Stimulated activated CD4-positive, alpha-beta T cell treated with anti-CD3 and anti-CD28 coated beads, Interleukin-2, amount 100 ng/mL, for 48 hours (primary cell): ENCODE measurements at regions not wholly inside any gene's neighbourhood (a gene's known extent, or its start where the extent isn't known, plus 50 kb on each side); places are given as distances from the start of the nearest gene placed in this dataset.

Source experiments
- DNase-seq, 2 donors: peaks; one replicate each; pipeline ENCODE4 v3.0.0-alpha.2; 2020

- DNase-seq = no peak
Observed at GRCh38 chr21:22044431-22044830, 1046.2 kb downstream of the NCAM2 start.

DNA sequence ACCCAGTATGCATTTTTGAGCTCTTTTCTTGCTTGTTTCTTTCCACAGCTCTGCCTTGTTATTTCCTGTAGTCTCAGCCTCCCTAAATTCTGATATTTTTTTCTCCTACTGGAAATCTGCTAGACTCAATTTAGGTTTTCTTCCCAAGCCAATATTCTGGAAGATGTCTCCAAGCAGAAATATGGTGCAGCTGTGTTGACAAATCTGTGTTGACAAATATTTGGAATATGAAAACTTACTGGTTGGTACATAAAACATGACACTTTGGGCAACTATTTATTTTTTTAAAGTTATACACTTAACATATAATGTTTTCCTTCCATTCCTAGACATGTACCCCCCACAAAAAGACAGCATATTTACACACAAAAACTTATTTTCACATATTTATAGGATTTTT, 1048.4 kb downstream of the NCAM2 start:
- DNase-seq = no peak

DNA sequence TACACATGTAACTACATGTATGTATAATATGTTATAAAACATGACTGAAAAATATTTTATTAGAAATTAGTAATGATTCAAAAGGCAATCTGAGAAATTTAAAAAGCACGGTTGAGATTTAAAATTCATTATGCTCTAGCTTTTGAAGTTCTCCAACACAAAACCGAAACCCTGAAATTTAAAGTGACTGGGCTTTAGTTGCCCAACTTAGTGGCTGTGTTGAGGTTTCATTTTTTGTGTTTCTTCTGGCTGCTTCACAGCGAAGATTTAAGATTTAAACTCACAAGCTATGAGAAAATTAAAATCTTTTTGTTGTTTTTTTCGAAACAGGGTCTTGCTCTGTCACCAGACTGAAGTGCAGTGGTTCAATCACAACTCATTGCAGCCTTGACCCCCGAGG, 1058.7 kb downstream of the NCAM2 start:
- no peak for DNase-seq

- DNase-seq = no peak
Observed at GRCh38 chr21:22062472-22063139, 1064.4 kb downstream of the NCAM2 start.

GRCh38 chr21:22063140-22063539, 1064.9 kb downstream of the NCAM2 start:
- DNase-seq = no peak

DNA sequence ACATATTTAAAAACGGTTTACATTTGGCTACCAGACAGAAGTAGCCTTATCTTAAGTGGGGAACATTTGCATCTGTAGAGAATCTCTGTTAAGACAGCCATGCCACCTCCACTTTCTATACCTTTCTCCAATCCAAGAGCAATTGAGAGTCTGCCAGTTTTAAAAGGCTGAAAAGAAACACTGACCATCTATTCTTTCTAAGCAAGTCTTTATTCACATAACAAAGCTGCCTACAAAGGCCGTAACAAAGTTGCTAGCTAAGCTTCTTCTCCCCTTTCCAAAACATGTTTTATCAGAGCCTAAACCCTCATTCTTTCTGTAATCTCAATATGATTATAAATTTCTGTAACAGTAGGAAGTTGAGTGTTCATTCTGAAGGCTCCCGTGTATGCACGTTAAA, 1078.3 kb downstream of the NCAM2 start:
- no peak for DNase-seq

DNA sequence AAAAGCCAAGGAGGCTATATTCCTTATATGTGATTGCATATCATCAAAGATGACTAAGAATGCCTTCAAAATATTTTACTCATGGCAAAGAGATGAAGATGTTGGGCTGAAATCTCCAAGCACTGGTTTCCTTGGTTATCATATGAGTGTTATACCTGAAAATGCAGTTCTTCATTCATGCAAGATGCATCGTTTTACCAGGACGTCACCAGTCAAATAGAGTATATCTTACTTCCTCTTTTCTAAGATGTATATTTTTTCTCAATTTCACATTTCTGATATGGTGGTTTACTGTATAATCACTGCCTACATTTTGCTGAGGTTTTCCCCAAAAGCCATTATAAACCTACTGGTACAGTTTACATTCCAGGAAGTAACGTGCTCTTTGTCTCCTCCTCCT, 1085.7 kb downstream of the NCAM2 start:
- no peak for DNase-seq

- DNase-seq = no peak
Observed at GRCh38 chr21:22096314-22096713, 1098.1 kb downstream of the NCAM2 start.

DNA sequence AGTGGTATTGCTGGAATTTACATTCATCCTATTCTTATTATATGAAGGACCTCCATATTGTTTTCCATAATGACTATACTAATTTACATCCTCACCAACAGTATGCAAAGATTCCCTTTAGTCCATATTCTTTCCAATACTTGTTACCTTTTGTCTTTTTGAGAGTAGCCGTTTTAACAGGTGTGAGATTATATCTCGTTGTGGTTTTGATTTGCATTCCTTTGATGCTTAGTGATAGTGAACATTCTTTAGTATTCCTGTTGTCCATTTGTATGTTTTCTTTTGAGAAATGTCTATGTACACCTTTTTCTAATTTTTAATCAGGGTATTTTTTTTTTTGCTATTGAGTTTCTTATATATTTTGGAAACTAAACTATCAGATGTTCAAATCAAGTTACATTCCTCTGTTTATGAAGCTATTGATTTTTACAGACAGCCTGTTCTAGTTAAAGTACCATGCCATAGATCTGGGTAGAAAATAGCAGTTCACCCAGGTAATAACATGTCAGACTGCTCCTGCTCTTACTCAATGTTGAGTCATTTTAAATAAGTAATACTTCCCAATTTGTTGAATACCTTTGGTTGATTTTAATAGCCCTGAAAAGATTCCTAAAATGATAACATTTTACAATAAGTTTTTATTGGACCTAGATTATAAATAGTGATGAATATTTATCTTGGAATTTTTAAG, 1108.7 kb downstream of the NCAM2 start:
- DNase-seq = no peak

- DNase-seq = no peak
Observed at GRCh38 chr21:22115746-22116145, 1117.5 kb downstream of the NCAM2 start.

- DNase-seq = no peak
Observed at GRCh38 chr21:22120616-22121266, 1122.5 kb downstream of the NCAM2 start.

GRCh38 chr21:22125581-22125980, 1127.4 kb downstream of the NCAM2 start:
- DNase-seq = no peak

GRCh38 chr21:22128671-22129070, 1130.5 kb downstream of the NCAM2 start:
- no peak for DNase-seq

GRCh38 chr21:22132358-22133071, 1134.3 kb downstream of the NCAM2 start:
- DNase-seq = no peak

DNA sequence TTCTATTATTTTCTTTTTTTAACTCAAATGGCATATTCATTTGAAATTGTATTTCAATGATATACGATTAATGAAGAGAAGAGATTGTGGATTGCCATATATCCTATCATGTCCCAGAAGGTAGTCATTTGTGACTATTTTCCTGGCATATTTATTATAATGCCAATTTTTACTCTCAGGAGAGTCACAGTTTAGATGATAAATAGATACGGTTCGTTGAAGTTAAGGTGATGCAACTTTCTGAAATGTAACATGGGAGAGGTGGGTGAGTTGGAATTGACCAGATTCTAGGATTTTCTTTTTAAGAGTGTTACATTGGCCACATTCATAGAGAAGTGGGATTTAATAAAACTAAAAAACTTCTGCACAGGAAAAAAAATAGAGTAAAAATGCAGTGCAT, 1138.5 kb downstream of the NCAM2 start:
- DNase-seq = no peak

- DNase-seq = no peak
Observed at GRCh38 chr21:22138297-22139016, 1140.2 kb downstream of the NCAM2 start.

GRCh38 chr21:22145545-22145944, 1147.3 kb downstream of the NCAM2 start:
- DNase-seq = no peak

DNA sequence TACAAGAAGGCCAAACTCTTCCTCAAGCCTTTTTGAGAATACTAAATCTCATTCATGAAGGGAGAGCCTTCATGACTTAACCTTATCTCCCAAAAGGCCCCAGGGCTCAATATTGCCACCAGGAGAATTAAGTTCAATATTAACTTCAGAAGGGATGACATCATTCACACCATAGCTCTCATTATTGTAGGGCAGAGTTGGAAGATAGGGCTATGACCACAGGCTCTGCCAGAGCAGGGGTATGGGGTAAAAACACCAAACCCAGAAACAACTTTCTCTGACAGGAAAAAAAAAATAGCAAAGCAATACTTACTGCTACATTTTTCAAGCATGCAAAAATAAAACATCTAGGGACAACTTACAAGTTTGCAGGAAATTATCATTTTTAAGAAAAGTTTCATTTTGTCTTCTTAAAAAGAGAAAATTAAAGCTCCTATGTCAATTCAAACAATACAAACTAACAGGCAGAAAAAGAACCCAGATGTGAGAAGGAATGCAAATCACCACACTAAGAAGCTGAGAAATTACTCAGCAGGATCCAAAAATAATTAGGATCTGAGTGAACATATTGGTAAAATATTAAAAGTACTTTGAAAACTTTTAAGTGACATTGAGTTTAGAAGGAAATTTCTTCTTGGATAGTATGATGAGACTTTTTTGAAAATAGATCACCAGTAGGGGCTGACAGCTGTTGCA, 1156.5 kb downstream of the NCAM2 start:
- DNase-seq = no peak

GRCh38 chr21:22164912-22165311, 1166.7 kb downstream of the NCAM2 start:
- DNase-seq = no peak

DNA sequence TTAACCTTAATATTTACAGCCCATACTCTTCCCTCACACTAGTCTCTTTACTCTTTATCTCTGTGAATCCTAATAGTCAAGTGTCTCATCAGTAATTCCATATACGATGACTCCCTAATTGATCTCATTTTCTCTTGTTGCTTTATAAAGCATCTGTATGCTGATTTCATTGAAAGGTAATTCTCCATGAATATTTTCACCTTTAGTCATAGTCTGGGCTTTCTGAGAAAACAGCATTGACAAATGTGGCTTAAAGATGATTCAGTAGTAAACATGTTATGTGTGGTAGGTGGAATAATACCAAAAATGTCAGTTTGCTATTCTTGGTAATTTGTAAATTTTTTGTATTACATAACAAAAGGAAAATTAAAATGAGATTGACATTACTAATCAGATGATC, 1176.5 kb downstream of the NCAM2 start:
- DNase-seq = no peak

DNA sequence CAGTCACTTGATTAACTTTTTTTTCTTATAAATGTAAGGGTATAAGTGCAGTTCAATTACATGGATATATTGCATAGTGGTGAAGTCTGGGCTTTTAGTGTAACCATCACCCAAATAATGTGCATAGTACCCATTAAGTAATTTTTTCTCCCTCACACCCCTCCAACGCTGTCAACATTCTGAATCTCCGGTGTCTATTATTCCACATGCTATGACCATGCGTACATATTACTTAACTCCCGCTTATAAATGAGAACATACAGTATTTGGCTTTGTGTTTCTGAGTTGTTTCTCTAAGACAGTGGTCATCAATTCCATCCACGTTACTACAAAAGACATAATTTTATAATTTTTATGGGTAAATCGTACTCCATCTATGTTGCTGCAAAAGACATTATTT, 1191.1 kb downstream of the NCAM2 start:
- no peak for DNase-seq

- no peak for DNase-seq
Observed at GRCh38 chr21:22191581-22191980, 1193.4 kb downstream of the NCAM2 start.
